ENCODE measurements at regions not wholly inside any gene's neighbourhood (a gene's known extent, or its start where the extent isn't known, plus 50 kb on each side); places are given as distances from the start of the nearest gene placed in this dataset.

- H3K36me3 ChIP-seq, result no peaks in the 10 kb centered on the region
- H3K27me3 ChIP-seq, result no peaks in the 10 kb centered on the region
- no peaks in the 10 kb centered on the region for H3K9me3 ChIP-seq
- H3K27ac ChIP-seq, result no peak overlapping the region
- TF ChIP-seq EP300 (IDR thresholded peaks at IDR 0.05) (no peak), POLR2A (IDR thresholded peaks at IDR 0.05) (no peak)
- TF ChIP-seq, protein P1, sequence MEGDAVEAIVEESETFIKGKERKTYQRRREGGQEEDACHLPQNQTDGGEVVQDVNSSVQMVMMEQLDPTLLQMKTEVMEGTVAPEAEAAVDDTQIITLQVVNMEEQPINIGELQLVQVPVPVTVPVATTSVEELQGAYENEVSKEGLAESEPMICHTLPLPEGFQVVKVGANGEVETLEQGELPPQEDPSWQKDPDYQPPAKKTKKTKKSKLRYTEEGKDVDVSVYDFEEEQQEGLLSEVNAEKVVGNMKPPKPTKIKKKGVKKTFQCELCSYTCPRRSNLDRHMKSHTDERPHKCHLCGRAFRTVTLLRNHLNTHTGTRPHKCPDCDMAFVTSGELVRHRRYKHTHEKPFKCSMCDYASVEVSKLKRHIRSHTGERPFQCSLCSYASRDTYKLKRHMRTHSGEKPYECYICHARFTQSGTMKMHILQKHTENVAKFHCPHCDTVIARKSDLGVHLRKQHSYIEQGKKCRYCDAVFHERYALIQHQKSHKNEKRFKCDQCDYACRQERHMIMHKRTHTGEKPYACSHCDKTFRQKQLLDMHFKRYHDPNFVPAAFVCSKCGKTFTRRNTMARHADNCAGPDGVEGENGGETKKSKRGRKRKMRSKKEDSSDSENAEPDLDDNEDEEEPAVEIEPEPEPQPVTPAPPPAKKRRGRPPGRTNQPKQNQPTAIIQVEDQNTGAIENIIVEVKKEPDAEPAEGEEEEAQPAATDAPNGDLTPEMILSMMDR (IDR thresholded peaks at IDR 0.05), result no peak
- H3K4me3 ChIP-seq, result no peak overlapping the region
- 83 to 85% methylated on average over 6 to 8 of the region's 8 CpGs for WGBS, 2 donors
- H3K4me1 ChIP-seq, result peaks cover 0 to 5% (median 0%) of the 10 kb centered on the region in 4 donors
- no peak for DNase-seq (ENCODE audit: low spot score in 2 of 2)
Observed at GRCh38 chr2:239488125-239488524, 87.3 kb upstream of the HDAC4 start.

DNA sequence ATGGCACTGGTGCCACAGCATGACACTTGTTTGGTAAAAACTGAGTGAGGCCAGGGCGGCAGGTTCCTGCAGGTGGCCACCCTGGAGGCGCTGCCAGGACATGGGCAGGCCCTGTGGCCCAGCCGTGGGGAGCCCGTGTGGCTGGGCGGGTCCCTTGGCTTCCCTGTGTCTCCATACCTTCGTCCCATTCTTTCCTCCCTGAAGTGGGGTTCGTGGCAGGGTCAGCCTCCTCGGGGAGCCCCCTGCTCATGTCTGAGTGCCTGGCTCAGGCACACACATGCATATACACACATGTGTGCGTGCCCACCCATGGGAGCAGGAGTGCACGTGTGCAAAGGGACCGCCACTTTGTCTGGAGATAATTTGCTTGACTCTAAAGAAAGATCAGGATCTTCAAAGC lies 86.5 kb upstream of the HDAC4 start:
- no peaks in the 10 kb centered on the region for H3K36me3 ChIP-seq
- WGBS, 2 donors, result 80 to 91% methylated on average over 11 of the region's 11 CpGs
- TF ChIP-seq EP300 (IDR thresholded peaks at IDR 0.05) (no peak), POLR2A (IDR thresholded peaks at IDR 0.05) (no peak)
- TF ChIP-seq, protein P1 (IDR thresholded peaks at IDR 0.05), result no peak
- no peak overlapping the region for H3K4me3 ChIP-seq
- H3K4me1 ChIP-seq, result peaks cover 0 to 6% (median 0%) of the 10 kb centered on the region in 4 donors
- no peaks in the 10 kb centered on the region for H3K9me3 ChIP-seq
- no peak overlapping the region for H3K27ac ChIP-seq
- no peaks in the 10 kb centered on the region for H3K27me3 ChIP-seq
- no peak for DNase-seq (ENCODE audit: low spot score in 2 of 2)

GRCh38 chr2:239485622-239486021 lies 84.8 kb upstream of the HDAC4 start:
- H3K9me3 ChIP-seq, result no peaks in the 10 kb centered on the region
- peaks cover 0 to 6% (median 0%) of the 10 kb centered on the region in 4 donors for H3K4me1 ChIP-seq
- DNase-seq (ENCODE audit: low spot score in 2 of 2), result no peak
- 88 to 94% methylated on average over 3 of the region's 3 CpGs for WGBS, 2 donors
- H3K27me3 ChIP-seq, result no peaks in the 10 kb centered on the region
- H3K4me3 ChIP-seq, result no peak overlapping the region
- H3K36me3 ChIP-seq, result no peaks in the 10 kb centered on the region
- H3K27ac ChIP-seq, result no peak overlapping the region
- TF ChIP-seq, protein P1 (IDR thresholded peaks at IDR 0.05), result no peak

DNA sequence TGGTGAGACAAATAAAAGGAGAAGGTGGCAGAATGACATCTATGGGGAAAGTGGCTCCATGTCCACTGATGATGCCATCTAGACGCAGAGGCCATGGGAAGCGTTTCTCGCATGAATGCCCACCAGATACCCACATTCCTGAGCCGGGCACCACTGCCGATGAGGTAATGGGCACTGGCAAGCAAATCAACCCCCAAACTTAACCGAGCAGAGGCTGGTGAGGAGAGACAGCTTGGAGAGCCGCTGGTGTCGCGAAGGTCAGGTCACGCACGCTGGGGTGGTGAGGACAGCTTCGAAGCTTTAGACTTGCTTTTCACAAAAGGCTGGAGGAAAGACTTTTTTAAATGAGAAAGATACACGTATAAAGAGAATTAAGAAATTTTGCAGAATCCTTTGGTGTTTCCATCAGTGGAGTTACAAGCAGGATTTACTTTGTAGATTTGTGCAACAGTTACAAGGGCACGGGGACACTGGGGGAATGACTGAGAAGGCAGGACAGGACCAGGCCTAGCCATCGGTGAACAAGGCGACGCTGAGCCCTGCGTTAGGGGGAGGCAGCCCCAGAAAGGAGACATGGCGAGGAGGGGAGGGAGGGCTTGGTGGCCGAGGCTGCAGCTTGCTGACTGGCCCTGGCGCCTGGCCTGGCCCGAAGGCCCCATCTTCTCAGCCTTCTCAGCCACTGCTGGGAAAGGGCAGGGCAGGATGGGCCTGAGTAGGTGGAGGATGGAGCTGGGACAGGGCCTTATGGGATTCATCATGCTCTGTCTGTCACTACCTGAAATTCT lies 83.9 kb upstream of the HDAC4 start:
- no peaks in the 10 kb centered on the region for H3K36me3 ChIP-seq
- TF ChIP-seq POLR2A (IDR thresholded peaks at IDR 0.05) (no peak), EP300 (IDR thresholded peaks at IDR 0.05) (no peak)
- TF ChIP-seq, protein P1 (IDR thresholded peaks at IDR 0.05), result no peak

DNA sequence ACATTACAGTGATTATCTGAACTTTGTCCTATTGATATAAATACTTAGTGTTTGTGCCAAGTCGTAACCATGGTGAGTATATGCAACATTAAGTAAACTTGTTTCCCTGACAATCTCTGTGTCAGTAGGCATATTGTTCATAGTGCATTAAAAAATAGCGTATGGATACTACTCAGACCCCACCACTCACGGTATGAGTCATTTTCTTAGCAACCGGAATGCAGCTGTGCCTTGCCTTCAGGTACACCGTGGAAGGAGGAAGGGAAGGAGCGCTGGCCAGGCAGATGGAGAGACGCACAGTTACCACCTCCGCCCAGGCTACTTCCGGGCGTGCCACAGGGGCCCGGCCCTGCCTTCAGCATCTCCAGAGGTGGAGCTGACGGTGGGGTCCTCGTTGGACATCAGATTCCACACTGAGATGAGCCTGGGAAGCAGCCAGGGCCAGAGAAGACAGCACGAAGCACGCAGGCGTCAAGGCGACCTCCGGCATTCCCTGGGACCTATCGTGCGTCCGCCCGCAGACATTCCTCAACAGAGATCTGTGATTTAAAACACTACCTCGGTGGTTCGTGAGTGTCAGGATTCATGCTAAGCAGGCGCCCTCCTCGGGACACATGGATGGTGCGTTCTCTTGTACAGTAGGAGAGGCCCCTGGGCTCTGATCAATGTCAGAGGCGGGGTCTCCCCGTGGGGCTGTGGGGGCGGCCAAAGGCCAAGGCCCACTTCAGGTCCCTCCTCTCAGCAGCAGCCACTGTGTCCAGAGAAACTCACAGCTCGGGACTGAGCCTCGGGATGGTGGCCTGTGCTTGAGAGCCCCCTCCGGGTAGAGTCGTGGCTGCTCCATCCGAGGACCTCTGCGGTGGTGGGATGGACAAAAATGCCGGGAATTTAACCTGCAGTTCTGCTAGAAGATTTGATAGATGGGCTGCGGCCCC lies 82.2 kb upstream of the HDAC4 start:
- WGBS, 2 donors, result 57 to 63% methylated on average over 36 to 38 of the region's 38 CpGs
- no peaks in the 10 kb centered on the region for H3K27me3 ChIP-seq
- no peaks in the 10 kb centered on the region for H3K36me3 ChIP-seq
- no peak overlapping the region for H3K27ac ChIP-seq
- no peak overlapping the region for H3K4me3 ChIP-seq
- DNase-seq (ENCODE audit: low spot score in 2 of 2), result no peak
- TF ChIP-seq POLR2A (IDR thresholded peaks at IDR 0.05) (no peak), EP300 (IDR thresholded peaks at IDR 0.05) (no peak)
- TF ChIP-seq, protein P1 (IDR thresholded peaks at IDR 0.05), result no peak
- H3K4me1 ChIP-seq, result peaks cover 0 to 6% (median 0%) of the 10 kb centered on the region in 4 donors
- H3K9me3 ChIP-seq, result no peaks in the 10 kb centered on the region

More for the DNA sequence above, 83.9 kb upstream of the HDAC4 start:
- H3K4me1 ChIP-seq, result peaks cover 0 to 6% (median 0%) of the 10 kb centered on the region in 4 donors
- no peaks in the 10 kb centered on the region for H3K9me3 ChIP-seq
- H3K27ac ChIP-seq, result no peak overlapping the region
- no peak overlapping the region for H3K4me3 ChIP-seq
- no peak for DNase-seq (ENCODE audit: low spot score in 2 of 2)
- no peaks in the 10 kb centered on the region for H3K27me3 ChIP-seq
- 88% methylated on average over 22 of the region's 22 CpGs for WGBS, 2 donors

All from tibial nerve (tissue), 4 donors.